WTC11 (cell line): ENCODE measurements at regions not wholly inside any gene's neighbourhood (a gene's known extent, or its start where the extent isn't known, plus 50 kb on each side); places are given as distances from the start of the nearest gene placed in this dataset.

Experiments
- ATF2 ChIP-seq: sonication (generic); formaldehyde crosslinking; IDR thresholded peaks from 2 replicates; pipeline ENCODE4 v1.8.1; 2022; ENCODE audit warnings: low read depth, missing genetic modification reagents, borderline replicate concordance
- CREB1 ChIP-seq: sonication (generic); formaldehyde crosslinking; IDR thresholded peaks from 2 replicates; pipeline ENCODE4 v1.8.0; 2023; ENCODE audit warnings: mild to moderate bottlenecking, missing genetic modification reagents
- TF ChIP-seq, protein P1 (sequence below): fragments of 200-600 bp; IDR thresholded peaks from 2 replicates; pipeline ENCODE4 v1.8.0; 2022; ENCODE audit warnings: antibody characterized with exemption

DNA sequence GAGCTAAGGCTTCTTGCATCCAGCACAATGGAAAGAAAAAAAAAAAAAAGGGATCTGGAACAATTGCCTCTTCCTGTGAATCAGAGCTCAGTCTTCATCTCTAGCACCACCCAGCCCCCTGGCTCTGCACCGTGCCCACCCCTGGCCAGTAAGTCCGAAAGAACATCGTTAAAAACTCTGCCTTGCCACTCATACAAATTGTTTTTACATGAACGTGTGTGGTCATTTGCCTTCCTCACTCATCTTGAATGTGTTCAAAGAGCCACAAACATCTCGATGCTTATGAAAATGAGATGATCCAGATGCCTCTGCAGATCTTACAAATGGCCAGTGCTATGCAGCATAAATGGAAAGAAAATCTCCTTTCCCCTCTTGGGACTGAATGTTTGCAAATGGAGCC is 400.0 kb upstream of the PPP2R3A start:
- TF ChIP-seq, protein P1, sequence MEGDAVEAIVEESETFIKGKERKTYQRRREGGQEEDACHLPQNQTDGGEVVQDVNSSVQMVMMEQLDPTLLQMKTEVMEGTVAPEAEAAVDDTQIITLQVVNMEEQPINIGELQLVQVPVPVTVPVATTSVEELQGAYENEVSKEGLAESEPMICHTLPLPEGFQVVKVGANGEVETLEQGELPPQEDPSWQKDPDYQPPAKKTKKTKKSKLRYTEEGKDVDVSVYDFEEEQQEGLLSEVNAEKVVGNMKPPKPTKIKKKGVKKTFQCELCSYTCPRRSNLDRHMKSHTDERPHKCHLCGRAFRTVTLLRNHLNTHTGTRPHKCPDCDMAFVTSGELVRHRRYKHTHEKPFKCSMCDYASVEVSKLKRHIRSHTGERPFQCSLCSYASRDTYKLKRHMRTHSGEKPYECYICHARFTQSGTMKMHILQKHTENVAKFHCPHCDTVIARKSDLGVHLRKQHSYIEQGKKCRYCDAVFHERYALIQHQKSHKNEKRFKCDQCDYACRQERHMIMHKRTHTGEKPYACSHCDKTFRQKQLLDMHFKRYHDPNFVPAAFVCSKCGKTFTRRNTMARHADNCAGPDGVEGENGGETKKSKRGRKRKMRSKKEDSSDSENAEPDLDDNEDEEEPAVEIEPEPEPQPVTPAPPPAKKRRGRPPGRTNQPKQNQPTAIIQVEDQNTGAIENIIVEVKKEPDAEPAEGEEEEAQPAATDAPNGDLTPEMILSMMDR = no peak
- TF ChIP-seq CREB1 (CRISPR knock-in tag) (no peak), ATF2 (CRISPR knock-in tag) (no peak)
